HG02840 (cell line): ENCODE measurements at regions not wholly inside any gene's neighbourhood (a gene's known extent, or its start where the extent isn't known, plus 50 kb on each side); places are given as distances from the start of the nearest gene placed in this dataset.
"Not testable (repeated sequence)": the region's sequence is repeated elsewhere in the genome, so short reads cannot be mapped to it uniquely, and the experiment has no call there.

Experiments used
- ATAC-seq: cut with Tn5 transposase; IDR thresholded peaks from one replicate; pipeline ENCODE4 v1.9.1; 2021; ENCODE audit warnings: mild to moderate bottlenecking, moderate library complexity, moderate number of reproducible peaks; ENCODE audit not compliant: unreplicated experiment, low FRiP score

GRCh38 chr9:42239445-42240260 lies 56.2 kb downstream of the SPATA31A6 start:
- ATAC-seq = not testable (repeated sequence)

GRCh38 chr9:42240261-42240579 lies 56.8 kb downstream of the SPATA31A6 start:
- ATAC-seq = not testable (repeated sequence)

- not testable (repeated sequence) for ATAC-seq
Measured at GRCh38 chr9:42243211-42243610, 59.8 kb downstream of the SPATA31A6 start.

GRCh38 chr9:42243822-42244221 lies 60.4 kb downstream of the SPATA31A6 start:
- ATAC-seq = not testable (repeated sequence)

- ATAC-seq = not testable (repeated sequence)
Measured at GRCh38 chr9:42268729-42269128, 85.3 kb downstream of the SPATA31A6 start.

- ATAC-seq = not testable (repeated sequence)
Measured at GRCh38 chr9:42269171-42269570, 85.7 kb downstream of the SPATA31A6 start.

- not testable (repeated sequence) for ATAC-seq
Measured at GRCh38 chr9:42273191-42273590, 89.7 kb downstream of the SPATA31A6 start.

- ATAC-seq = no peak
Measured at GRCh38 chr9:42275141-42275540, 91.7 kb downstream of the SPATA31A6 start.

- not testable (repeated sequence) for ATAC-seq
Measured at GRCh38 chr9:42282531-42283178, 99.2 kb downstream of the SPATA31A6 start.

- ATAC-seq = not testable (repeated sequence)
Measured at GRCh38 chr9:42283179-42283543, 99.7 kb downstream of the SPATA31A6 start.

GRCh38 chr9:42286145-42286845 lies 102.8 kb downstream of the SPATA31A6 start:
- ATAC-seq = not testable (repeated sequence)

- ATAC-seq = not testable (repeated sequence)
Measured at GRCh38 chr9:42288002-42288864, 104.8 kb downstream of the SPATA31A6 start.

- not testable (repeated sequence) for ATAC-seq
Measured at GRCh38 chr9:42288865-42289229, 105.4 kb downstream of the SPATA31A6 start.

- ATAC-seq = not testable (repeated sequence)
Measured at GRCh38 chr9:42300124-42300523, 116.7 kb downstream of the SPATA31A6 start.

- not testable (repeated sequence) for ATAC-seq
Measured at GRCh38 chr9:42306625-42307024, 123.2 kb downstream of the SPATA31A6 start.

- ATAC-seq = not testable (repeated sequence)
Measured at GRCh38 chr9:42307449-42307848, 124.0 kb downstream of the SPATA31A6 start.

- ATAC-seq = not testable (repeated sequence)
Measured at GRCh38 chr9:42310972-42311371, 127.5 kb downstream of the SPATA31A6 start.

GRCh38 chr9:42316026-42316425 lies 132.6 kb downstream of the SPATA31A6 start:
- ATAC-seq = not testable (repeated sequence)

- ATAC-seq = not testable (repeated sequence)
Measured at GRCh38 chr9:42317677-42318076, 134.2 kb downstream of the SPATA31A6 start.

- ATAC-seq = not testable (repeated sequence)
Measured at GRCh38 chr9:42323084-42323809, 139.8 kb downstream of the SPATA31A6 start.
